ENCODE measurements at regions not wholly inside any gene's neighbourhood (a gene's known extent, or its start where the extent isn't known, plus 50 kb on each side); places are given as distances from the start of the nearest gene placed in this dataset.

- no peaks in the 10 kb centered on the region for H3K36me3 Mint-ChIP-seq (ENCODE audit: low read depth)
- no peak for TF ChIP-seq CTCF (IDR thresholded peaks at IDR 0.05; ENCODE audit: unreplicated experiment in 3 of 3)
- H3K4me3 Mint-ChIP-seq = no peak overlapping the region
- H3K27me3 Mint-ChIP-seq (ENCODE audit: low read depth) = peaks cover 13% of the 10 kb centered on the region
- H3K9me3 Mint-ChIP-seq = peaks cover 19% of the 10 kb centered on the region
- no peak overlapping the region for H3K27ac Mint-ChIP-seq
- no peaks in the 10 kb centered on the region for H3K4me1 Mint-ChIP-seq
These were observed 67.0 kb upstream of the CXCL13 start for GRCh38 chr4:77538574-77539157.
